NB4 (cell line): ENCODE measurements at regions not wholly inside any gene's neighbourhood (a gene's known extent, or its start where the extent isn't known, plus 50 kb on each side); places are given as distances from the start of the nearest gene placed in this dataset.

Experiments
- DNase-seq: peaks from one replicate; pipeline ENCODE4 v3.0.0; 2010; ENCODE audit warnings: low read depth
- H3K4me3 ChIP-seq: one replicate; pipeline ENCODE4 v1.5.1; 2011; ENCODE audit warnings: mild to moderate bottlenecking, low read depth, low read length, moderate library complexity
- CTCF ChIP-seq: IDR thresholded peaks from one replicate; pipeline ENCODE4 v1.5.1; 2012; ENCODE audit warnings: low read depth, low read length
- MAX ChIP-seq: IDR thresholded peaks from 2 replicates; pipeline ENCODE4 v1.6.1; 2011; ENCODE audit warnings: low read depth, low read length
- MYC ChIP-seq: IDR thresholded peaks from 2 replicates; pipeline ENCODE4 v1.6.1; 2011; ENCODE audit warnings: low read depth, low read length
- POLR2A ChIP-seq: IDR thresholded peaks from 2 replicates; pipeline ENCODE4 v1.6.1; 2011; ENCODE audit warnings: mild to moderate bottlenecking; ENCODE audit not compliant: insufficient read length; ENCODE audit errors: extremely low read depth

GRCh38 chr5:114243281-114243971 lies 118.4 kb upstream of the KCNN2 start:
- DNase-seq: no peak
- no peak overlapping the region for H3K4me3 ChIP-seq
- TF ChIP-seq MAX (no peak), POLR2A (no peak), MYC (no peak), CTCF (no peak)

GRCh38 chr5:114243972-114244317 lies 117.9 kb upstream of the KCNN2 start:
- no peak for DNase-seq
- TF ChIP-seq POLR2A (no peak), MYC (no peak), CTCF (no peak), MAX (no peak)
- no peak overlapping the region for H3K4me3 ChIP-seq

- DNase-seq: no peak
- no peak overlapping the region for H3K4me3 ChIP-seq
- no peak for TF ChIP-seq CTCF
- no peak for TF ChIP-seq MAX
- no peak for TF ChIP-seq POLR2A
- no peak for TF ChIP-seq MYC
These were observed 112.0 kb upstream of the KCNN2 start for GRCh38 chr5:114249823-114250222.

GRCh38 chr5:114250536-114250935 lies 111.3 kb upstream of the KCNN2 start:
- no peak overlapping the region for H3K4me3 ChIP-seq
- DNase-seq: no peak
- TF ChIP-seq CTCF (no peak), POLR2A (no peak), MAX (no peak), MYC (no peak)

GRCh38 chr5:114252226-114252625 lies 109.6 kb upstream of the KCNN2 start:
- no peak overlapping the region for H3K4me3 ChIP-seq
- no peak for TF ChIP-seq POLR2A
- no peak for DNase-seq

GRCh38 chr5:114255260-114255659 lies 106.6 kb upstream of the KCNN2 start:
- no peak for TF ChIP-seq CTCF
- no peak for TF ChIP-seq MYC
- TF ChIP-seq POLR2A: no peak
- no peak for TF ChIP-seq MAX
- no peak overlapping the region for H3K4me3 ChIP-seq
- no peak for DNase-seq
